Astrocyte (in vitro differentiated cells and primary cell): ENCODE measurements at regions not wholly inside any gene's neighbourhood (a gene's known extent, or its start where the extent isn't known, plus 50 kb on each side); places are given as distances from the start of the nearest gene placed in this dataset.

Experiments
- DNase-seq: peaks from one replicate; pipeline ENCODE4 v3.0.0-alpha.2; 2010; ENCODE audit warnings: low read depth
- FAIRE-seq: peaks from 2 replicates; lab custom pipeline; 2011; peaks lifted over from hg19 to GRCh38; lab: Jason Lieb, UNC
- H2AFZ ChIP-seq: 2 replicates; pipeline ENCODE4 v1.6.0; 2012; ENCODE audit warnings: low read depth, low read length, inconsistent platforms
- H3K27ac ChIP-seq: 2 replicates; pipeline ENCODE4 v1.5.1; 2011; ENCODE audit warnings: low read depth, low read length, inconsistent platforms
- H3K27me3 ChIP-seq: 2 replicates; pipeline ENCODE4 v1.6.0; 2011; ENCODE audit warnings: low read length, inconsistent platforms; ENCODE audit not compliant: insufficient read depth
- H3K36me3 ChIP-seq: 2 replicates; pipeline ENCODE4 v1.5.1; 2011; ENCODE audit warnings: low read length, inconsistent platforms; ENCODE audit not compliant: insufficient read depth
- H3K4me1 ChIP-seq: 2 replicates; pipeline ENCODE4 v1.5.1; 2011; ENCODE audit warnings: low read length, inconsistent platforms; ENCODE audit not compliant: insufficient read depth
- H3K4me2 ChIP-seq: 2 replicates; pipeline ENCODE4 v1.6.0; 2012; ENCODE audit warnings: low read length, inconsistent platforms
- H3K4me3 ChIP-seq: 2 replicates; pipeline ENCODE4 v1.5.1; 2011; ENCODE audit warnings: low read depth, mild to moderate bottlenecking, low read length, inconsistent platforms; ENCODE audit not compliant: insufficient read depth
- H3K79me2 ChIP-seq: 2 replicates; pipeline ENCODE4 v1.6.0; 2012; ENCODE audit warnings: mild to moderate bottlenecking, low read length, inconsistent platforms; ENCODE audit not compliant: insufficient read depth
- H3K9ac ChIP-seq: 2 replicates; pipeline ENCODE4 v1.6.0; 2012; ENCODE audit warnings: mild to moderate bottlenecking, low read length, inconsistent platforms
- H3K9me3 ChIP-seq: 2 replicates; pipeline ENCODE4 v1.5.1; 2012; ENCODE audit warnings: low read depth, mild to moderate bottlenecking, low read length, inconsistent platforms; ENCODE audit not compliant: insufficient read depth
- H4K20me1 ChIP-seq: 2 replicates; pipeline ENCODE4 v1.6.0; 2012; ENCODE audit warnings: low read length, inconsistent platforms; ENCODE audit not compliant: insufficient read depth
- H3K27ac Mint-ChIP-seq: one replicate; pipeline ENCODE4 v1.8.0; 2021; ENCODE audit warnings: mild to moderate bottlenecking, mixed read lengths; ENCODE audit not compliant: unreplicated experiment
- H3K27me3 Mint-ChIP-seq: one replicate; pipeline ENCODE4 v1.8.0; 2021; ENCODE audit warnings: low read depth, mixed read lengths; ENCODE audit not compliant: unreplicated experiment
- H3K36me3 Mint-ChIP-seq: one replicate; pipeline ENCODE4 v1.8.0; 2021; ENCODE audit warnings: low read depth, mixed read lengths; ENCODE audit not compliant: unreplicated experiment
- H3K4me1 Mint-ChIP-seq: one replicate; pipeline ENCODE4 v1.8.0; 2021; ENCODE audit warnings: low read depth, mixed read lengths; ENCODE audit not compliant: unreplicated experiment
- H3K4me3 Mint-ChIP-seq: one replicate; pipeline ENCODE4 v1.8.0; 2021; ENCODE audit warnings: mild to moderate bottlenecking, moderate library complexity, mixed read lengths; ENCODE audit not compliant: unreplicated experiment
- H3K9me3 Mint-ChIP-seq: one replicate; pipeline ENCODE4 v1.8.0; 2021; ENCODE audit warnings: mild to moderate bottlenecking, mixed read lengths; ENCODE audit not compliant: unreplicated experiment
- CTCF ChIP-seq: IDR thresholded peaks from 2 replicates; pipeline ENCODE4 v1.5.1; 2011; ENCODE audit warnings: low read depth, mild to moderate bottlenecking, inconsistent platforms, low read length, moderate library complexity; ENCODE audit not compliant: insufficient read depth
- EZH2 ChIP-seq: IDR thresholded peaks from 2 replicates; pipeline ENCODE4 v1.6.1; 2012; ENCODE audit warnings: mild to moderate bottlenecking, low read length, inconsistent platforms; ENCODE audit not compliant: insufficient read depth

GRCh38 chr18:34492652-34493051, 217.4 kb upstream of the DTNA start:
- no peaks in the 10 kb centered on the region for H3K9me3 Mint-ChIP-seq
- H3K9me3 ChIP-seq, result no peaks in the 10 kb centered on the region
- H3K36me3 Mint-ChIP-seq, result no peaks in the 10 kb centered on the region
- H3K27me3 Mint-ChIP-seq, result no peaks in the 10 kb centered on the region
- H3K4me1 ChIP-seq, result peaks cover 6% of the 10 kb centered on the region
- H3K79me2 ChIP-seq, result no peaks in the 10 kb centered on the region
- peaks cover 6% of the 10 kb centered on the region for H3K4me1 Mint-ChIP-seq
- no peak overlapping the region for H2AFZ ChIP-seq
- no peak overlapping the region for H3K27ac ChIP-seq
- H3K27me3 ChIP-seq, result no peaks in the 10 kb centered on the region
- peak overlapping the region; percentile 77 for H3K9ac ChIP-seq
- no peak for DNase-seq
- H3K36me3 ChIP-seq, result no peaks in the 10 kb centered on the region
- peak overlapping the region; percentile 71 for H3K4me3 ChIP-seq
- H3K27ac Mint-ChIP-seq, result peak overlapping the region; percentile 60
- no peak for TF ChIP-seq EZH2
- TF ChIP-seq CTCF, result no peak
- no peak for FAIRE-seq
- H3K4me2 ChIP-seq, result peak overlapping the region; percentile 88
- H3K4me3 Mint-ChIP-seq, result peak overlapping the region; percentile 95
- H4K20me1 ChIP-seq, result no peaks in the 10 kb centered on the region

DNA sequence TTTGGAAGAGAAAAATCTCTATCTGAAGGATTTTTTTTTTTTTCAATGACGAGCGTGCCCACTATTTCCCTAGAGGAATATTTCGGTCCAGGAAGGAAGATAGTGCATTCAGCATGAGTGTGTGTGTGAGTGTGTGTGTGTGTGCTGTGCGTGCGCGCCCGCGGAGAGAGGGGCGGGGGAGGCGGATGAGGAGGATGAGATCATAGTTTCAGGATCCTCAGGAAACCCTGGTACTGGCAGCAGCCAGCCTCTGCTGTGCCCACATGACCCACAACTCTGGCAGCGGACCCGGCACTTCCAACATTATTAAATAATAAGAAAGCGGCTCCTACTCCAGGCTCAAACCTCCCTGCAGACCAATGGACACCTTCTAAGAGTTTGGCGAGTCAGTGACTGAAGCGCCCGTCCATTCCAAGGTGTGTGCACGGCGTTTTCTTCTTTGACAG, 217.0 kb upstream of the DTNA start:
- Histone ChIP-seq H3K9me3 (no peaks in the 10 kb centered on the region), H4K20me1 (no peaks in the 10 kb centered on the region), H3K4me1 (peaks cover 6% of the 10 kb centered on the region), H2AFZ (peak overlapping the region; percentile 76), H3K9ac (peak overlapping the region; percentile 77), H3K36me3 (no peaks in the 10 kb centered on the region), H3K4me3 (peak overlapping the region; percentile 71), H3K27me3 (no peaks in the 10 kb centered on the region), H3K79me2 (no peaks in the 10 kb centered on the region), H3K27ac (peak overlapping the region; percentile 37), H3K4me2 (peak overlapping the region; percentile 88)
- FAIRE-seq, result no peak
- no peaks in the 10 kb centered on the region for H3K27me3 Mint-ChIP-seq
- H3K9me3 Mint-ChIP-seq, result no peaks in the 10 kb centered on the region
- H3K27ac Mint-ChIP-seq, result peak overlapping the region; percentile 60
- no peak for TF ChIP-seq CTCF
- H3K4me1 Mint-ChIP-seq, result peaks cover 6% of the 10 kb centered on the region
- peak overlapping the region; percentile 95 for H3K4me3 Mint-ChIP-seq
- peak; percentile 82 for DNase-seq
- no peaks in the 10 kb centered on the region for H3K36me3 Mint-ChIP-seq

- DNase-seq (peak; percentile 13), FAIRE-seq (no peak)
- Histone ChIP-seq H3K9ac (peak overlapping the region; percentile 77), H3K36me3 (no peaks in the 10 kb centered on the region), H2AFZ (peak overlapping the region; percentile 94), H3K4me3 (peak overlapping the region; percentile 71), H3K9me3 (no peaks in the 10 kb centered on the region), H4K20me1 (no peaks in the 10 kb centered on the region), H3K79me2 (no peaks in the 10 kb centered on the region), H3K27me3 (no peaks in the 10 kb centered on the region), H3K4me1 (peaks cover 6% of the 10 kb centered on the region), H3K4me2 (peak overlapping the region; percentile 88), H3K27ac (peak overlapping the region; percentile 37)
- Mint-ChIP-seq H3K9me3 (no peaks in the 10 kb centered on the region), H3K4me3 (peak overlapping the region; percentile 95), H3K36me3 (no peaks in the 10 kb centered on the region), H3K27me3 (no peaks in the 10 kb centered on the region), H3K27ac (no peak overlapping the region), H3K4me1 (peaks cover 6% of the 10 kb centered on the region)
- TF ChIP-seq EZH2 (no peak), CTCF (no peak)
Observed at GRCh38 chr18:34493566-34494358, 216.3 kb upstream of the DTNA start.
